Activated naive CD4-positive, alpha-beta T cell (primary cell): ENCODE measurements at regions not wholly inside any gene's neighbourhood (a gene's known extent, or its start where the extent isn't known, plus 50 kb on each side); places are given as distances from the start of the nearest gene placed in this dataset.

Source experiments
- DNase-seq, 4 experiments: peaks; one replicate each; lab custom pipeline; 2025; lab: John Stamatoyannopoulos, UW

GRCh38 chr6:139852488-139853140, 478.2 kb upstream of the CITED2 start:
- no peak for DNase-seq

- DNase-seq = no peak
Observed at GRCh38 chr6:139852067-139852466, 477.6 kb upstream of the CITED2 start.

GRCh38 chr6:139851206-139851605, 476.8 kb upstream of the CITED2 start:
- DNase-seq = no peak

- no peak for DNase-seq
Observed at GRCh38 chr6:139850512-139850911, 476.1 kb upstream of the CITED2 start.

GRCh38 chr6:139847457-139847813, 473.0 kb upstream of the CITED2 start:
- DNase-seq = no peak

- DNase-seq = no peak
Observed at GRCh38 chr6:139846538-139847456, 472.3 kb upstream of the CITED2 start.

GRCh38 chr6:139844907-139845306, 470.5 kb upstream of the CITED2 start:
- DNase-seq = no peak

- DNase-seq = no peak
Observed at GRCh38 chr6:139841794-139842215, 467.4 kb upstream of the CITED2 start.

GRCh38 chr6:139839506-139840156, 465.2 kb upstream of the CITED2 start:
- no peak for DNase-seq

- no peak for DNase-seq
Observed at GRCh38 chr6:139834232-139834631, 459.8 kb upstream of the CITED2 start.

GRCh38 chr6:139833592-139833991, 459.1 kb upstream of the CITED2 start:
- no peak for DNase-seq

- DNase-seq = no peak
Observed at GRCh38 chr6:139832493-139833305, 458.3 kb upstream of the CITED2 start.

- no peak for DNase-seq
Observed at GRCh38 chr6:139829576-139829975, 455.1 kb upstream of the CITED2 start.

GRCh38 chr6:139828751-139829519, 454.5 kb upstream of the CITED2 start:
- DNase-seq = no peak

- no peak for DNase-seq
Observed at GRCh38 chr6:139825935-139826374, 451.5 kb upstream of the CITED2 start.

- no peak for DNase-seq
Observed at GRCh38 chr6:139824864-139825263, 450.4 kb upstream of the CITED2 start.

GRCh38 chr6:139823808-139824126, 449.3 kb upstream of the CITED2 start:
- no peak for DNase-seq

GRCh38 chr6:139823099-139823807, 448.8 kb upstream of the CITED2 start:
- DNase-seq = no peak

- no peak for DNase-seq
Observed at GRCh38 chr6:139821676-139822223, 447.3 kb upstream of the CITED2 start.

GRCh38 chr6:139820210-139820609, 445.8 kb upstream of the CITED2 start:
- no peak for DNase-seq
